Midbrain (tissue), 1 donor: ENCODE measurements at regions not wholly inside any gene's neighbourhood (a gene's known extent, or its start where the extent isn't known, plus 50 kb on each side); places are given as distances from the start of the nearest gene placed in this dataset.

ENCODE experiments used
- DNase-seq: peaks from one replicate; lab custom pipeline; 2025; lab: John Stamatoyannopoulos, UW

DNA sequence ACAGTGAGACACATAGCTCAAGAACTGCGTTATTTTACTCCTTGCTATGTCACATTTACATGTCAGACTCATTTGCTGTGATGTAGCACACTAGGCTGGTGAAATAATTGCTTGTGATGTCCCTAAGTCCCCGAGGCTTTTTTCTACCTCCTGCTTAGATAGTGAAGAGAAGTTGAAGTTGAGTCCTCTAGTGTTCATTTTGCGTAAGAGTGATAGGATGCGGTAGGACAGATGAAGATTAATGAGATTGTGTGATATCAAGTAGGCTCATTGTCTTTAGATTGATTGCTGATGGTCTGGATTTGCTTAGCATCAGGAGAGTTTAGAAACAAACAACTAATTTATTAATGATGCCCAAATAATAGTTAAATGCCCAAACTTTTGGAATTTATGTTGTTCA is 173.6 kb upstream of the NUDT6 start:
- DNase-seq, result no peak

DNA sequence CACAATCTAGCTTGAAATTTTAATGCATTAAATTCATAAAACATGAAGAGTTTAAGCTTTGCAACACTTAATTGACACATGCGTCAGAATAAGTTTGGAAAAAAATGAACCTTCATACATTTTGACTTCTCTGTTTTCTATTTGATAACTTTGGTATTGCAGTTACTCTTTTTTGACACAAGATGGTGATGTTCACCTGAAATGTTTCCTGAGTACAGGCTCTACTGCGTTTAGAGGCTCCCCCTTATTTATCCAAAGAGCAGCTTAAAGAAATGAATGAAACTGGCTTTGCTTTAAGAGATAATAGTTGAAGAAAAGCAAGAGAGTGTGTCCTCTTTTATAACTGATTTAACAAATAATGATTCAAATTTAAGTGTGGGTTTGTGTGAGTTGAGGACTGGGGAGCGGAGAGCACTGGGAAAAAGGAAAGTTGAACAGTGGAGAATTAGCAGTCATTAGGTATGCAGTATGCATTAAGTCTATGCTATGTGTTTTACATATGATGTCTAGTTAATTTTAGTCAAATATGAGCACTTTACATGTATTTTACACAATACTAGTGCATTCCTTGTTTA is 180.6 kb upstream of the NUDT6 start:
- peak; percentile 11 for DNase-seq

GRCh38 chr4:123104310-123105025 is 182.1 kb upstream of the NUDT6 start:
- no peak for DNase-seq

GRCh38 chr4:123105026-123105420 is 182.6 kb upstream of the NUDT6 start:
- DNase-seq, result no peak

- DNase-seq, result no peak
Observed at GRCh38 chr4:123106747-123107146, 184.3 kb upstream of the NUDT6 start.

- no peak for DNase-seq
Observed at GRCh38 chr4:123107444-123108252, 185.3 kb upstream of the NUDT6 start.

GRCh38 chr4:123109139-123109538 is 186.7 kb upstream of the NUDT6 start:
- no peak for DNase-seq

DNA sequence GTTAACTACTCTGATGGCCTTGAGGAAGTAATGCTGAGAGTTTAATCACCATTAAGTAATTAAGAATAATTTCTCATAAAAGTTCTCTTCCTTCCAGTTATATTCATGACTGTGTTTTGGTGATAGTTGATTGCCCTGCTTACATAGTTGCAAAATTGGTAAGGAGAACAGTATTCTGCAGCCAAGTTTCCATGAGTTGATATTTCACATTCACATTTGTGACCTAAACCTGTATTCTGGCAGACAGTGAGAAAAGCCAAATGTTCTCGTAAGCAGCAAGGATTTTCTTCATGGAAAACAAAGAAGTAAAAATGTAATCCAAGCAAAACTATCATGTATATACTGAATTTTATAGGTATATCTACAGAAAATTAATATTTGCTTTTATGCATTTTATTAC is 187.8 kb upstream of the NUDT6 start:
- no peak for DNase-seq

DNA sequence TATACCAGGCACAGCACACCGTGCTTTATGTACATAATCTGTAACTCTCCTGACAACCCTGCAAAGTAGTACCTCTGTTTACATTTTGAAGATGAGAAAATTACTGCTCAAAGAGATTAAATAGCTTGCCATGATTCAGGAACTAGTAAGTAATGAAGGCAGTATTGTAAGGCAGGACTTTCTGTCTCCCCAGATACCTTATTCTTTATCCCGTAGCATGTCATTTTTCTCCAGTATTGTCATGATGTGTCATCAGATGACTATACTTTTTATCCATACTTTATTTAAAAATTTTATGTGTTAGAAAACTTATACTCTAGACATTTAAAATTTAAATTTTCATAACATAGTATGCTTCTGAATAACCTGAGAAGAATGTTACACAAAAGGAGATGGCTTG is 188.3 kb upstream of the NUDT6 start:
- no peak for DNase-seq

DNA sequence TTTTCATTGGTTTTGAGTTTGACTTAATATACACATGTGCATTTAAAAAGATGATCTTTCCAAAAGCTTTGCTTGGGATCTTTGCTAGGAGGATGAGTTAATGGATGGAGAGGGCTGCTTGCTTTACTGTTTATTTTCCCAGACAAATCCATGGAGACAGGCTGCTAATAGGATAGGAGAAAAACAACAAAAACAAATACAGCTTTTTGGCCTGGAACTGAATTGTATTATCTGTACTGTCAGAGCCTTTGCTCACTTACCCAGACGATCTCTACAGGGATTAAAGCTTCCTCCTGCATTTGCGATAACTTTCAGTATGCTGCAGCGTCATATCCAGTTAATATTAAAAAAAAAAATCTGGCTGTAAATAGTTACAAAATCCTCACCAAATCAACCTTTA is 190.8 kb upstream of the NUDT6 start:
- DNase-seq, result no peak

DNA sequence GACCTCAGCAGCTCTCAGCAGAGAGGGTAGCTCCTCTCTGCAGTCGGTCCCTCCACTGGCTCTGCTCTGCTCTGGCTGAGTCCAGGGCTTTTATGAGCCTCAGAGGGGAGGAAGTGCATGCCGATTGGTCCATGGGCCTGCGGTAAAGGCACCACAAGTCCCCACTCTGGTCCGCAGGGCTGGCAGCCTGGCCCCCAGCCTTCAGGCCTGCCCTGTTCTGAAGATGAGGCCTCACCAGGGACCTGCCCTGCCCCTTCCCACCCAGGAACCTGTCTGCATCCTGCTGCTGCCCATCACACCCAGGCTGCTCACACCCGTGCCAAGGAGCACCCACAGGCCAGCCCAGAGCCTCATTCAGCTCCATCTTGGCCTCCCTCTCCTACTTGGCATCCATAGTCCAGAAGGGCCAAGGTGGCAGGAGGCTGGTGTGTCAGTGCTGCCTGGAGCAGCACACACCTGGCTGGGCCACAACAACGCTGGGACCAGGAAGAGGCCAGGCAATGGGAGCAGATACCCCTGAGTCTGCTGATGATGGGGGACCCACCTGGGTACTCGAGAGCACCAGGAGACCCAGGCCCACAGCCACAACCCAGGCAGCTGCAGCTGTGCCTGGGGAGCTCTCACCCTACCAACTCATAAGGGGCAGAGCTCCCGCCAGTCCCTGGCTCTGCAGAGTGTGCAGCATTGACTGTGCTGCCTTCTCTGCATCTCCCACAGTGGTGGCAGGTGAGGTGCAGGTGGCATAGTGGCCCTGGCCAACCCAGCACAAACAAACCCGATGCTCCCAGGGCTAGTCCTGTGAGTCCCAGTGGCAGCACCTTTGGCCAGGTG is 191.9 kb upstream of the NUDT6 start:
- DNase-seq, result no peak

DNA sequence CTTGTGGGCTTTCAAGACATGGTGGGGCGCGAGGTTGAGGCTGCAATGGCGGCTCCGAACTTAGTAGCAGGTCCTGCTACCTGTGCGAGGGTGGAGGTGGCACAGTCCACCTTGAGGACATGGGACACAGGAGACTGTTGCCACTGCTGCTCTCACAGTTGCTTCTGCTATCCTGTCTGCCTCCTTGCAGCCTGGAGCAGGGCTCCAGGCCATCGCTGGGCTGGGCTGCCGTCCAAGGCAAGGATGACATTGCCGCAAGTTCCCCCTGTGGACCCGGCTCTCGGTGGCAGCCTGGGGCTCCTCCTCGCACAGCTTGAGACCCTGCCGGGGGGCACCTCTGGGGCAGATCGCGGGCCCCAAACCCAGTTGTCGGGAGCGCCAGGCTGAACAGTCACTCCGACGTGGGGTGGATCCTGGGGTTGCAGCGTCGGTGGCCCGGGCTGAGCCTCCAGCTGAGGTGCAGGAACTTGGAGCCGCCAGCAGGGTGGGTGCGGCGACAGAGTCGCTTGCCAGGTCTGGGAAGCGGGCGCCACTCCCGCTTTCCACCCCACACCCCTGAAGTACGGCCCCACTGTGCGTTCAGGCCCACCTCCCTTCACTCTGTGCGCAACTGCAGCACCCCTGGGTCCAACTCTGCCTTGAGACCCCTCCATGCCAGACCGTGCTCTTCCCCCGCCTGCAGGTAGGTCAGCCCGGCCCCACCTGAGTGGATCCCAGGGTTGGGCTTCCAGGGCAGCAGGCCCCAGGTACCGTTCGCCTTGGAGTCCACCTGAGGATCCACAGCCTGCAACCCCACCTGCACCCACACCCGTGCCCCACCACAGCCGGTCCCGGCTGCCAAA is 192.7 kb upstream of the NUDT6 start:
- no peak for DNase-seq

DNA sequence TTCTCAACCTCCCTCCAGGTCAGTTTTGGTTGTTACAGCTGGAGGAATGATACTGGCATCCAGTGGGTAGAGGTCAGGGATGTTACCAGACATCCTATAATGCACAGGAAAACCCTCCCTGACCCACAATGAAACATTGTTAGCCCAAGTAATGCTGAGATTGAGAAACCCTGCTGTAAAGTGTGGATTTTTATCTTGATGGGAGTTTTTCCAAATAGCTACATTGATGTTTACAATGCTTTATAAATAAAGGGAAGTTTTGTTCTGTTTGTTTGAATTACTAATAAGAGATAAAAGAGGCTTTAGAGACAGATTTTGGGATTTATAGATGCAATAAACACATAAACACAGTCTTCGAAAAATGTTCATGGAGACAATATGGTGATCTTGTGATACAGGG is 194.0 kb upstream of the NUDT6 start:
- no peak for DNase-seq

GRCh38 chr4:123120473-123120872 is 198.1 kb upstream of the NUDT6 start:
- no peak for DNase-seq

- DNase-seq, result no peak
Observed at GRCh38 chr4:123121241-123121907, 199.0 kb upstream of the NUDT6 start.

- DNase-seq, result no peak
Observed at GRCh38 chr4:123125477-123125876, 203.1 kb upstream of the NUDT6 start.

- DNase-seq, result peak; percentile 5
Observed at GRCh38 chr4:123127218-123127617, 204.8 kb upstream of the NUDT6 start.

DNA sequence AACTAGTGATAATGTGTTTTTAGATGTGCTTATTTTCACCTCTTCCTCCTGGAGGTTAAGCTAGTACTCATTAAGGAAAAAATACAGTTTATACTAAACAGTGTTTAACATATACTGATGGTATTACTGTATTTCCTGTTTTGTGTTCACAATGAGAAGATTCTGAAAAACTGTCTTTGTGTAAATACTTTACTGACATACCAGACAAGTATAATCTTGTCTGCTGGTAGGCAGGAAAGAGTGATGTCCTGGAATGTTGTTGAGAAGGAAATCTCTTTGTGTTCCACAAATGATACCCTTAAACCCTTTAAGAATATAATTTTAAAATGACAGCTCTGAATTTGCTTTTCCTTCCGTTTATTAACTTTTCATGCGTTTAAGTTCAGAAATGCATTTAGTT is 205.5 kb upstream of the NUDT6 start:
- DNase-seq, result no peak

DNA sequence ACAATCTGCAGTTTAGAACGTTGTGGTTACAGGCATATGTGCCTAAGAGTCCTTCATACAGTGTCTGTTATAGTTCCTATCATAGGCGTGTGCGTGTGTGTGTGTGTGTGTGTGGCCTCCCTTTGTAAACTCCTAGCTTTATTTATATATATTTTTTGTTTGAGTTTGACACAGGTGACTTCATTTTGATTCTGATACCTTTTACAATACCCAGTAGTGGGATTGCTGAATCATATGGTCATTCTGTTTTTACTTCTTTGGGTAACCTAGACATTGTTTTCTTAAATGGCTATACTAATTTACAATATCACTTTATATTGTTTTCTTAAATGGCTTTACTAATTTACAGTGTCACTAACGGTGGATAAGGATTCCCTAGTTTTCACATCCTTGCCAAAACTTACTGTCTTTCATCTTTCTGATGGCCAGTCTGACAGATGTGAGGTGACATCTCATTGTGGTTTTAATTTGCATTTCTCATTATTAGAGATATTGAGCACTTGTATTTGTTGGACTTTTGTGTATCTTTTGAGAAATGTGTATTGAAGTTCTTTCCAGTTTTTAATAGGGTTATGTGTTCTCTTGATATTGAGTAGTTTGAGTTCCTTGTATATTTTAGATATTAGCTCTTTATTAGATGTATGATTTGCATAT is 211.1 kb upstream of the NUDT6 start:
- no peak for DNase-seq

DNA sequence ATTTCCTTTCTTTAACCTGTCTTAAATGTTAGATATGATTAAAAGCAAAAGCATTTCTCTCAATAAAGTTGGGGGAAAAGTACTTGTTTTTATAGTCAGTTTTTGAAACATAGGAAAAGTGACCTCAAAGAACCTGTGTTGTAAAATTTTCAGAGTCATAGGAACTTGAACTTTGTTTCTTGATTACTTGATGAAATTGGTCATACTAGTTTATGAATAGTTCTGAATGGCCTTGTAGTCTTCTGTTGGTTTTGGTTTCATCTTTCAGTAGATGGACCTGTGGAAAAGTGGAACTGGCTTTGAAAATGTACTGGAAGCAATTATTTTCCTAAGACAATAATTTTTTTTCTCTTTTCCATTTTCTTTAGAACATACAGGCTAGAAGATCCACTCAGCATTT is 222.2 kb upstream of the NUDT6 start:
- no peak for DNase-seq
